HEK293 (cell line): ENCODE measurements at regions not wholly inside any gene's neighbourhood (a gene's known extent, or its start where the extent isn't known, plus 50 kb on each side); places are given as distances from the start of the nearest gene placed in this dataset.

Experiments used
- TF ChIP-seq, protein P1 (sequence below): fragments of 450-650 bp; formaldehyde crosslinking; IDR thresholded peaks from 2 replicates; pipeline ENCODE4 v1.5.1; 2016; ENCODE audit warnings: missing biosample characterization, missing genetic modification characterization
- TF ChIP-seq, protein P2 (sequence below): fragments of 450-650 bp; formaldehyde crosslinking; IDR thresholded peaks from 2 replicates; pipeline ENCODE4 v1.5.1; 2016; ENCODE audit warnings: missing biosample characterization, missing genetic modification characterization

- TF ChIP-seq, protein P1, sequence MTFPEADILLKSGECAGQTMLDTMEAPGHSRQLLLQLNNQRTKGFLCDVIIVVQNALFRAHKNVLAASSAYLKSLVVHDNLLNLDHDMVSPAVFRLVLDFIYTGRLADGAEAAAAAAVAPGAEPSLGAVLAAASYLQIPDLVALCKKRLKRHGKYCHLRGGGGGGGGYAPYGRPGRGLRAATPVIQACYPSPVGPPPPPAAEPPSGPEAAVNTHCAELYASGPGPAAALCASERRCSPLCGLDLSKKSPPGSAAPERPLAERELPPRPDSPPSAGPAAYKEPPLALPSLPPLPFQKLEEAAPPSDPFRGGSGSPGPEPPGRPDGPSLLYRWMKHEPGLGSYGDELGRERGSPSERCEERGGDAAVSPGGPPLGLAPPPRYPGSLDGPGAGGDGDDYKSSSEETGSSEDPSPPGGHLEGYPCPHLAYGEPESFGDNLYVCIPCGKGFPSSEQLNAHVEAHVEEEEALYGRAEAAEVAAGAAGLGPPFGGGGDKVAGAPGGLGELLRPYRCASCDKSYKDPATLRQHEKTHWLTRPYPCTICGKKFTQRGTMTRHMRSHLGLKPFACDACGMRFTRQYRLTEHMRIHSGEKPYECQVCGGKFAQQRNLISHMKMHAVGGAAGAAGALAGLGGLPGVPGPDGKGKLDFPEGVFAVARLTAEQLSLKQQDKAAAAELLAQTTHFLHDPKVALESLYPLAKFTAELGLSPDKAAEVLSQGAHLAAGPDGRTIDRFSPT (tag by site-specific recombination): no peak
- TF ChIP-seq, protein P2, sequence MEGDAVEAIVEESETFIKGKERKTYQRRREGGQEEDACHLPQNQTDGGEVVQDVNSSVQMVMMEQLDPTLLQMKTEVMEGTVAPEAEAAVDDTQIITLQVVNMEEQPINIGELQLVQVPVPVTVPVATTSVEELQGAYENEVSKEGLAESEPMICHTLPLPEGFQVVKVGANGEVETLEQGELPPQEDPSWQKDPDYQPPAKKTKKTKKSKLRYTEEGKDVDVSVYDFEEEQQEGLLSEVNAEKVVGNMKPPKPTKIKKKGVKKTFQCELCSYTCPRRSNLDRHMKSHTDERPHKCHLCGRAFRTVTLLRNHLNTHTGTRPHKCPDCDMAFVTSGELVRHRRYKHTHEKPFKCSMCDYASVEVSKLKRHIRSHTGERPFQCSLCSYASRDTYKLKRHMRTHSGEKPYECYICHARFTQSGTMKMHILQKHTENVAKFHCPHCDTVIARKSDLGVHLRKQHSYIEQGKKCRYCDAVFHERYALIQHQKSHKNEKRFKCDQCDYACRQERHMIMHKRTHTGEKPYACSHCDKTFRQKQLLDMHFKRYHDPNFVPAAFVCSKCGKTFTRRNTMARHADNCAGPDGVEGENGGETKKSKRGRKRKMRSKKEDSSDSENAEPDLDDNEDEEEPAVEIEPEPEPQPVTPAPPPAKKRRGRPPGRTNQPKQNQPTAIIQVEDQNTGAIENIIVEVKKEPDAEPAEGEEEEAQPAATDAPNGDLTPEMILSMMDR (tag by site-specific recombination): no peak
Measured at GRCh38 chr12:88644946-88645702, 64.9 kb upstream of the KITLG start.
